KBM-7 (cell line): ENCODE measurements at regions not wholly inside any gene's neighbourhood (a gene's known extent, or its start where the extent isn't known, plus 50 kb on each side); places are given as distances from the start of the nearest gene placed in this dataset.

Experiments
- DNase-seq: peaks from one replicate; pipeline ENCODE4 v3.0.0-alpha.2; 2015
- in situ Hi-C: fragments of 300-500 bp; cut with MboI; formaldehyde crosslinking; loops from 2 replicates; pipeline ENCODE4 v1.14.3; 2020; ENCODE audit warnings: low sequenced_read_pairs, low pct_unique_long_range_greater_than_20kb, mixed read lengths

DNA sequence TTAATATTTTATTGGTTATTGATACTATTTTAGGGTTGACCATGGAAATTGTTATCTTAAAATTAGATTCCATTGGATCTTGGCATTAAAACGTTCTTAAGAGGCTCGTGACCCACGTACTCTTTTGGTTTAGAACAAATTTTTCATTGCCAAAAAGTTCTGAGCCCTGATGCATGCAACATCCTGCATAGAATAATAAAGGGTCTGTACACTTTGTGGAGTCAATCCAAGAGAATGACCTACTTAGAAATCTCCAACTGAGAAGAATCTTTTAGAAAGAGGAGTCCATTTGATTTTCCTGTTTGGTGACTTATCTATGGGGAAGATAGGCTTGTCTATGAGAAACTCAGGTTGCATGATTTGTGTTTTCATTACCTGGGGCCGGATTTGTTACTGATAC, 404.2 kb upstream of the RGMA start:
- no peak for DNase-seq

DNA sequence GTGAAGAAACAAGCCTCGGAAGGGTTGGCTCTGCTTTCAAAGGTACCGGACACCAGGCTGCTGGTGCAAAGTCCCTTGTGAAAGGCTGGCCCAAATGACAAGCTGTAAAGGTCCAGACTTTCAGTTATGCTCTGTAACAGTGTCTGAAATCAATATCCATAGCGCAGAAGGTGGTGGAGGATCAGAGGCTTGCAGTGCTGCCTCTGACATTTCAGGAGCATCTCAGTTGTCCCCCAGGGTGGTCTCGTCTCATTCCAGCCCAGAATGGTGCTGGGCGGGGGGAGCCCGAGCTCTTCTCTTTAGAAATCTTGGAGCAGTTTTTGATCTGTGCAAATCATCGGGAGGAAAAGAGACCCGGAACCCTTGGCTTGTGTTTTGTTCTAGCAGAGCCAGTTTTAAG, 402.3 kb upstream of the RGMA start:
- in situ Hi-C loops: no loop called here
- no peak for DNase-seq

More for the DNA sequence above, 404.2 kb upstream of the RGMA start:
- in situ Hi-C loops: no loop called here

- in situ Hi-C loops: no loop called here
- no peak for DNase-seq
These were observed 399.3 kb upstream of the RGMA start for GRCh38 chr15:93488296-93488713.

DNA sequence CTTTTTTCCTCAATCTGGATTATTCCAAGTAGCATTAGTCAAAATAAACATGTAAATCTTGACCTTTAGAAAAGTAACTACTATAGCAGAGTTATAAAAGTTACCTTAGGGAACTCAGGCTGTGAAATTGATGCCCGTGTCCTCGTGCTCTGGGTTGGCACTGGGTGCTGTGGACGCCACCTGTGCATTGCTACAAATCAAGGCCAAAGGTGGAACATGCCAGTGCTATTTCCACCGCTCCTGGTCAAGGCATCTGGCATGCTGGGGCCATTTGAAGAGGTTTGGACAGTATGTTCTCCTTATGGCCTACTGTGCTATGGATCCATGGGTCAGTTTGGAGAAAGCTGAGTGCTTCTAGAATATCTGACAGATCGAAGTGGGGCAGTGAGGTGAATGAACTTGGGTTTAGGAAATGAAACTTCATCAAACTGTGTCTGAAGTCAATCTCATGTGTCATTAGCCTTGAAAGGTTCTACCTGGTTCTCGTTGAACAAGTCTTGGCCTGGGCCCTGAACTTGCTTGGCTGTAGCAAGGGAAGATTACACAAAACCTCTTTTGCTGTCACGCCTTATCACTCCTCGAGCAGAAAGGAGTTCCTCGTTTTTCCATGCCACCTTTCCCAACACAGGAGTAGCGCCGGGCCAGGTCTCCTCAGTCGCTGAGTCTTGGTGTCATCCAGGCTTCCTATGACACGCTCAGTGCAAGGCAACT, 397.6 kb upstream of the RGMA start:
- in situ Hi-C loops: no loop called here

DNA sequence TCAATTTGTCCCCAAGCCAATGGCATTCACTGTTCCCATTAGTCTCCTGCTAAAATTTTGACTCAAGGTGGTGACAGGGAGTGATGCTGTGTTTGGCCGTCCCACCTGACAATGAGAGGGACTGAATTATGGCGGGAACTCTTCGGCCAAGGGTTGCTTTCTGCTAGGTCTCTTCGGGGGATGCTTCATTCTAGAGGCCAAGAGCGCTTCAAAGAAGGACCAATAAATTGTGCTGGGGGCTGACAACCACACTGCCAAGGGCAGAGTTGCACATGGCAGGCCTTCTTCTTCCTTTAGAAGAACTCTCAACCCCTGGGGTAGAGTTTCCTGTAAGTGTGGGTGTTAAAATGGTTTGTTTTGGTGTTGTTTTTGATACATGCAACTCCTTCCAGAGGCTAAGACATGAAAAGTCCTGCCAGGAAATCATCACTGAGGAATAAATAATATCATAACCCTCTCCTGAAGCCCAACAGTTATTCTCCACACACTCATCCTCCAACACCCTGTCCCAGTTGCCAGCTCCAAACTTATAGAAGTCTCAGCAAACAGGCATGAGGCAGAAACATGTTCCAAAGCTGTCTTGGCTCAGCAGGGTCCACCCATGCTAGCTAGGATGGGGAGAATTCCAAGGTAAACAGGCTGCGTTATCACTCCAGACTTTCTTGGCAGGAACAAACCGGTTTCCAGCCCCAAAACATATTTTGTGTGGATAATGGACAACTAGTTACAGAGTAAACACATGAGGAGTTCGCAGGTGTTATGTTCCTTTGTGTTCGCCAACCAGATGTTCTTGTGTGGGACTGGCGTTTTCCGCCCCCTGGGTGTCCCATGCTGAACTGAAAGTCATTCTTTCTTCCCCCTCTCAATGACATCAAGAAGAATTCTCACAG, 396.7 kb upstream of the RGMA start:
- in situ Hi-C loops: no loop called here
- DNase-seq: no peak

More for the DNA sequence above, 397.6 kb upstream of the RGMA start:
- DNase-seq: no peak

GRCh38 chr15:93483923-93484322, 394.9 kb upstream of the RGMA start:
- in situ Hi-C loops: no loop called here

DNA sequence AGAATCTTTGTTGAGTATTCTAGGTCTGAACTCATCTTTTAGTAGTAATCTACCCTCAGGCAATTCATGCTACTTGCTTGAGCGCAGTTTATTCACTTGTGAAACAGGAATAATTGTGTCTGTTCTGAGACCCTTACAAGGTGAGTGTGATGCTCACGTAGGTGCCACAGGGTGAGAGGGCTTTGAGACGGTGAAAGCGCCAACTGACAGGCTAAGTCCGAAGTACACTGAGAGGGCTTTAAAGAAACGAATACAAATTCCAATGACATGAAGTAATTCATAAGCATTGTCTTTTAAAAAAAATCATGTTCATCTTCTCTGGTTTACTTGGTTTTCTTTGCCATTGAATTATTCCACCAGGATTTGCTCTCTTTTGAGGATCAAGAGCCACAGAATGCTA, 393.7 kb upstream of the RGMA start:
- in situ Hi-C loops: no loop called here
- DNase-seq: no peak

More at GRCh38 chr15:93483923-93484322, 394.9 kb upstream of the RGMA start:
- no peak for DNase-seq

DNA sequence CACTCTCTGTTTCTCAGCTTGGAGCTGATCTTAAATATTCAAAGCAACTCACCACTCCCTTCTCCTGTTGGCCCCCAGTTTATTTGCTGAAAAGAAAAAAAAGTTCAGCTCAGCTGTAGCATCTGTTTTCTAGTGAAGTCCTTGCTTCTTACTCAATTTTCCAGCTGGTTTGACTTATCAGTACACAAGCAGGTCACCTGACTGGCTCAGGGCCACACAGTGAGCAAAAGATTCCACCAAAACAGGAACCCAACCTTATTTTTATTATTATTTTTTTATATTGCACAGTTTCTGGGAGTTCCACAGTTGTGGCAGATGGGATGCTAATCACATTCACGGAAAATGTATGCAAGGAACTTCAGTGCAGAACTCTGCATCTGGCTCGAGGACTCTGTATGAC, 390.7 kb upstream of the RGMA start:
- in situ Hi-C loops: no loop called here
- DNase-seq: no peak

DNA sequence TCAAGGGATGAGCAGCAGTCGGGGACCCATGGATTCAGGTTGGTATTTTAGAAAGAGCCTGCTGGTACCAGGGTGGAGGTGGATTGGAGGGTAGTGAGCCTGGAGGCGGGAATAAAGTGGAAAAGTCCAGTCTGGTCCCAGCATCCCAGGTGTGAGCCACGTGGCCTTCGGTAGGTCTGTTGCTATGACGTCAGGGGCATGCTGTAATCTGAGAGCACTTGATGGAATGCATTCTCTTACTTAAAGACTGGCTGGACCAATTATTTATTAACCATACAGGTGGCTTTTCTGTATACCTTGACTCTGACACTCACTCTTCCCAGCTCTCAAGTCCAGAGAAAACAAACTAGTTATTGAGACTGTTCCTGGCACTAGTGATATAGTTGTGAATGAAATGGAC, 389.9 kb upstream of the RGMA start:
- in situ Hi-C loops: no loop called here
- no peak for DNase-seq

GRCh38 chr15:93477721-93478120, 388.7 kb upstream of the RGMA start:
- in situ Hi-C loops: no loop called here
- no peak for DNase-seq

- no peak for DNase-seq
- in situ Hi-C loops: no loop called here
These were observed 388.2 kb upstream of the RGMA start for GRCh38 chr15:93477188-93477587.

DNA sequence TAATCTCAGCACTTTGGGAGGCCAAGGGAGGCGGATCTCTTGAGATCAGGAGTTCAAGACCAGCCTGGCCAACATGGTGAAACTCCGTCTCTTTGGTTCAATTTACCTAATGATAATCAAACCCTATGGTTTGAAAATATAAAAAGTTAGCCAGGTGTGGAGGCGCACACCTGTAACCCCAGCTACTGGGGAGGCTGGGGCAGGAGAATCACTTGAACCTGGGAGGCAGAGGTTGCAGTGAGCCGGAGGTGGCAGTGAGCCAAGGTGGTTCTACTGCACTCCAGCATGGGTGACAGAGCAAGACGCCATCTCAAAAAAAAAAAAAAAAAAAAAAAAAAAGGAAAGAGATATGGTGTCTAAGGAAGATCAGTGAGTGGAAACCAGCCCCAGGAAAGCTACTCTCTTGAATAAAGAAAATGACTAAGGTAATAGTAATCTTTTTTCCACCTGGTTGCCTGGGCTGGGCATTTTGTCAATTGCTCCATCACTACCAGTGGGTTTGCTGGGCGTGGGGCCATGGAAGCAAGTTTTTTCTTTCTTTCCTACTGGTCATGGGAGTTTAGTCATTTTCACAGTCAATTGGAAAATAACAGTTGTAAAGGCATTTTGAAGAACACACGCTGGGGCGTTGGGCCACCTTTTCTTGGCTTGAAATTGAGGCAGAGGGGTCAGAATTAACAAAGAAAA, 387.6 kb upstream of the RGMA start:
- in situ Hi-C loops: no loop called here
- DNase-seq: no peak

GRCh38 chr15:93474728-93475127, 385.7 kb upstream of the RGMA start:
- in situ Hi-C loops: no loop called here
- no peak for DNase-seq

- in situ Hi-C loops: no loop called here
- DNase-seq: no peak
These were observed 381.0 kb upstream of the RGMA start for GRCh38 chr15:93469994-93470393.

- in situ Hi-C loops: no loop called here
- no peak for DNase-seq
These were observed 378.3 kb upstream of the RGMA start for GRCh38 chr15:93467337-93467736.

- no peak for DNase-seq
- in situ Hi-C loops: no loop called here
These were observed 377.4 kb upstream of the RGMA start for GRCh38 chr15:93466380-93466779.

DNA sequence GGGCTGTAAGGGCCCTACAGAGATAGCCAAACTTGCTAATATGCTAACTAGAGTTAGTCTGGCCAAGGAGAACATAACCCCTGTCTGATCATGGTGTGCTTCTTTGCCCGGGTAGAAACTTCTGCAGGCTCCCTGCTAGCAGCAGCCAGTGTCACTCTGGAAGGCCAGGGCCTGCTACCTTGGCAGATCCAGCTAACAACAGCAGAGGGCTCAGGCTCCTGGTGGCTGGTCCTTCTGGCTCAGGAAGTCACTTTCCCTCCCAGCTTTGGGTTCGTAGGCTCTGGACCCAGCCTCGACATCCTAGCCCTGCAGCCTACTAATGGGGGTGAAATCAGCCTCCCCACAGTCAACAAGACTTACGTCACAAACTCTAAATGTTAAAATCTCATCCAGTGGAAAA, 373.7 kb upstream of the RGMA start:
- DNase-seq: no peak
- in situ Hi-C loops: no loop called here

GRCh38 chr15:93460717-93461116, 371.7 kb upstream of the RGMA start:
- in situ Hi-C loops: no loop called here
- no peak for DNase-seq

GRCh38 chr15:93459396-93459795, 370.4 kb upstream of the RGMA start:
- in situ Hi-C loops: no loop called here

GRCh38 chr15:93458597-93458996, 369.6 kb upstream of the RGMA start:
- no peak for DNase-seq
- in situ Hi-C loops: no loop called here

More at GRCh38 chr15:93459396-93459795, 370.4 kb upstream of the RGMA start:
- no peak for DNase-seq
